Activated CD4-positive, alpha-beta T cell treated with anti-CD3 and anti-CD28 coated beads, Interleukin-2, amount 50 U/mL, for 24 hours (primary cell): ENCODE measurements at regions not wholly inside any gene's neighbourhood (a gene's known extent, or its start where the extent isn't known, plus 50 kb on each side); places are given as distances from the start of the nearest gene placed in this dataset.

Source experiments
- DNase-seq, 2 donors: peaks; one replicate each; pipeline ENCODE4 v3.0.0-alpha.2; 2020; ENCODE audit warnings: low read depth in 1 of 2, low spot score in 1 of 2

GRCh38 chr10:6780008-6780677, 200.1 kb upstream of the PRKCQ start:
- no peak for DNase-seq

GRCh38 chr10:6778992-6779701, 199.1 kb upstream of the PRKCQ start:
- DNase-seq, result no peak

- DNase-seq, result no peak
Measured at GRCh38 chr10:6776170-6776569, 196.1 kb upstream of the PRKCQ start.

GRCh38 chr10:6774406-6774805, 194.3 kb upstream of the PRKCQ start:
- no peak for DNase-seq

- DNase-seq, result no peak
Measured at GRCh38 chr10:6771331-6771730, 191.3 kb upstream of the PRKCQ start.

- no peak for DNase-seq
Measured at GRCh38 chr10:6770846-6771245, 190.8 kb upstream of the PRKCQ start.

- DNase-seq, result no peak
Measured at GRCh38 chr10:6769704-6770417, 189.8 kb upstream of the PRKCQ start.

GRCh38 chr10:6766131-6766801, 186.2 kb upstream of the PRKCQ start:
- no peak for DNase-seq

- DNase-seq, result no peak
Measured at GRCh38 chr10:6763423-6763822, 183.3 kb upstream of the PRKCQ start.

GRCh38 chr10:6763001-6763400, 182.9 kb upstream of the PRKCQ start:
- no peak for DNase-seq

GRCh38 chr10:6759961-6760360, 179.9 kb upstream of the PRKCQ start:
- DNase-seq, result no peak

- DNase-seq, result no peak
Measured at GRCh38 chr10:6757158-6757557, 177.1 kb upstream of the PRKCQ start.

GRCh38 chr10:6756716-6757115, 176.6 kb upstream of the PRKCQ start:
- DNase-seq, result no peak

- no peak for DNase-seq
Measured at GRCh38 chr10:6755781-6756460, 175.8 kb upstream of the PRKCQ start.

GRCh38 chr10:6753644-6754043, 173.6 kb upstream of the PRKCQ start:
- no peak for DNase-seq

- DNase-seq, result no peak
Measured at GRCh38 chr10:6751363-6751762, 171.3 kb upstream of the PRKCQ start.

GRCh38 chr10:6748981-6749635, 169.0 kb upstream of the PRKCQ start:
- no peak for DNase-seq

GRCh38 chr10:6748029-6748428, 168.0 kb upstream of the PRKCQ start:
- no peak for DNase-seq

- no peak for DNase-seq
Measured at GRCh38 chr10:6746782-6747181, 166.7 kb upstream of the PRKCQ start.

GRCh38 chr10:6743291-6743849, 163.3 kb upstream of the PRKCQ start:
- no peak for DNase-seq
